ENCODE measurements at regions not wholly inside any gene's neighbourhood (a gene's known extent, or its start where the extent isn't known, plus 50 kb on each side); places are given as distances from the start of the nearest gene placed in this dataset.

DNA sequence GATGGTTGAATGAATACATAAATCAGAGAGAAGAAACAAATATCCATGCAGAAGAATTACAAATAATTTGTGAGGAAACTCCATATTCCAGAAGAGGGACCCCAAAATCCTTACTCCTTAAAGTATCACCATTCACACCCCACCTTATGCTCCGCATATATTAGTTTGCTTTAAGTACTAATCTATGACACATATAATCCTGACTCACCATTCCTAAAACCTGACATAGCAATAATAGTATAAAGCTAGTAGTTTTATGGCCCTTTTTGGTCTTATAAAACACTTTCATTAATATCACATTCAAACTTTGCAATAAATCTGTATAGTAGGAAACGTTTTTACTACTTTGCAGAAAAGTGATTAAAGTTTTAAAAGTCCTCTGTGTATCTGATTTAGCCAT is 719.0 kb upstream of the SLC39A10 start:
- TF ChIP-seq, protein P1, sequence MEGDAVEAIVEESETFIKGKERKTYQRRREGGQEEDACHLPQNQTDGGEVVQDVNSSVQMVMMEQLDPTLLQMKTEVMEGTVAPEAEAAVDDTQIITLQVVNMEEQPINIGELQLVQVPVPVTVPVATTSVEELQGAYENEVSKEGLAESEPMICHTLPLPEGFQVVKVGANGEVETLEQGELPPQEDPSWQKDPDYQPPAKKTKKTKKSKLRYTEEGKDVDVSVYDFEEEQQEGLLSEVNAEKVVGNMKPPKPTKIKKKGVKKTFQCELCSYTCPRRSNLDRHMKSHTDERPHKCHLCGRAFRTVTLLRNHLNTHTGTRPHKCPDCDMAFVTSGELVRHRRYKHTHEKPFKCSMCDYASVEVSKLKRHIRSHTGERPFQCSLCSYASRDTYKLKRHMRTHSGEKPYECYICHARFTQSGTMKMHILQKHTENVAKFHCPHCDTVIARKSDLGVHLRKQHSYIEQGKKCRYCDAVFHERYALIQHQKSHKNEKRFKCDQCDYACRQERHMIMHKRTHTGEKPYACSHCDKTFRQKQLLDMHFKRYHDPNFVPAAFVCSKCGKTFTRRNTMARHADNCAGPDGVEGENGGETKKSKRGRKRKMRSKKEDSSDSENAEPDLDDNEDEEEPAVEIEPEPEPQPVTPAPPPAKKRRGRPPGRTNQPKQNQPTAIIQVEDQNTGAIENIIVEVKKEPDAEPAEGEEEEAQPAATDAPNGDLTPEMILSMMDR (IDR thresholded peaks at IDR 0.05; ENCODE audit: poor library complexity) = no peak
- no peak for TF ChIP-seq EZH2 (IDR thresholded peaks at IDR 0.05; ENCODE audit: borderline replicate concordance)

Measured in hepatocyte (in vitro differentiated cells).